Muscle layer of colon (tissue), 2 donors: ENCODE measurements at regions not wholly inside any gene's neighbourhood (a gene's known extent, or its start where the extent isn't known, plus 50 kb on each side); places are given as distances from the start of the nearest gene placed in this dataset.

Source experiments
- H3K27ac ChIP-seq: one replicate; pipeline ENCODE4 v1.7.0; 2013; ENCODE audit warnings: low read depth, mild to moderate bottlenecking, low read length, moderate library complexity
- H3K27me3 ChIP-seq, 2 donors: one replicate each; pipeline ENCODE4 v1.7.0; 2013; ENCODE audit warnings: low read length in 2 of 2, mild to moderate bottlenecking in 2 of 2; ENCODE audit not compliant: insufficient read depth in 2 of 2, control insufficient read depth in 1 of 2
- H3K36me3 ChIP-seq: one replicate; pipeline ENCODE4 v1.7.0; 2013; ENCODE audit warnings: mild to moderate bottlenecking, low read length; ENCODE audit not compliant: insufficient read depth
- H3K4me1 ChIP-seq: one replicate; pipeline ENCODE4 v1.7.0; 2013; ENCODE audit warnings: mild to moderate bottlenecking, low read length; ENCODE audit not compliant: insufficient read depth
- H3K4me3 ChIP-seq, 2 donors: one replicate each; pipeline ENCODE4 v1.7.0; 2013; ENCODE audit warnings: low read length in 2 of 2, low read depth in 1 of 2, mild to moderate bottlenecking in 1 of 2, moderate library complexity in 1 of 2
- H3K9ac ChIP-seq: one replicate; pipeline ENCODE4 v1.7.0; 2013; ENCODE audit warnings: low read length
- H3K9me3 ChIP-seq: one replicate; pipeline ENCODE4 v1.7.0; 2013; ENCODE audit warnings: mild to moderate bottlenecking, low read length
- donor health status: abdominal sarcoma.
- donor health status: Adenocarcinoma of cecum.

DNA sequence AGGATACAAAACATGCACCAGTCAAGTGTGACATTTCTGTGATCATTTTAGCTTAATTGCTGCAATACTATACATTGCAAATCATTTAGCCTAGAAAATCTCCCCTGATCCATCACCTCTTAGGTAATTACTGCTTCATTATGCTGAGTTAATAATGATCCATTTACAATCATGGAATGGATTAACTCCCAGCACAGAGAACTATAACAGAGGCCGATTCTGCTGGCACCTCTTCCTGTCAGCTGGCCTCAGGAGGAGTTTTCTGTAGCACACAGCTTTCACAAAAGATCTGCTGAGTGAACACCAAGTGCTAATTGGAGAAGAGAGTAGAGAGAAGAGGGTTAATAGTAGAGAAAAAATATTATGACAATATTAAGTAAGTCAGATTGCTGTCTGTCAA, 591.8 kb upstream of the KIRREL3 start:
- H3K27ac ChIP-seq = no peak overlapping the region
- H3K9me3 ChIP-seq = no peaks in the 10 kb centered on the region
- H3K36me3 ChIP-seq = no peaks in the 10 kb centered on the region
- H3K4me3 ChIP-seq = no peak overlapping the region
- H3K27me3 ChIP-seq = no peaks in the 10 kb centered on the region
- no peak overlapping the region for H3K9ac ChIP-seq
- no peaks in the 10 kb centered on the region for H3K4me1 ChIP-seq

GRCh38 chr11:127590314-127590713, 589.7 kb upstream of the KIRREL3 start:
- no peaks in the 10 kb centered on the region for H3K9me3 ChIP-seq
- no peaks in the 10 kb centered on the region for H3K4me1 ChIP-seq
- no peak overlapping the region for H3K27ac ChIP-seq
- no peak overlapping the region for H3K9ac ChIP-seq
- H3K4me3 ChIP-seq = no peak overlapping the region
- H3K27me3 ChIP-seq = no peaks in the 10 kb centered on the region
- H3K36me3 ChIP-seq = no peaks in the 10 kb centered on the region

GRCh38 chr11:127588431-127588830, 587.9 kb upstream of the KIRREL3 start:
- Histone ChIP-seq H3K27ac (no peak overlapping the region), H3K36me3 (no peaks in the 10 kb centered on the region), H3K27me3 (no peaks in the 10 kb centered on the region), H3K9me3 (no peaks in the 10 kb centered on the region), H3K4me3 (no peak overlapping the region), H3K9ac (no peak overlapping the region), H3K4me1 (no peaks in the 10 kb centered on the region)

DNA sequence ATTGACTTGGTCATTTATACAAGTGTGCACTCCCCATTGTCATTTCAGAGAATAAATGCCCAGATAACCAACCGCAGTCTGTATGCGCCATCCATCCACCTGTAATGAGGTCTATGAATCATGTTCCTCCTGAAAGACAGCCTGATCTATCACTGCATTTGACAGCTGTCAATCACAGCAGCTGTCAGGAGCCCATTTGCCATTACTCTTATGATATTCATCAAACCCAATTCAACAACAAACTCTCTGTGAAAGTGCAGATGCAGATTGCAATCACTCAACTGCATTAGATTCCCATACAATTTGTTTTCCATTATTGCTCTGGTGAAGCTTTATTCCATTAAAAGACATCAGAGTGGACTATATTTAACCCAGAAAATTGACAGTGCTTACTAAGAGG, 586.9 kb upstream of the KIRREL3 start:
- Histone ChIP-seq H3K9ac (no peak overlapping the region), H3K4me3 (no peak overlapping the region), H3K9me3 (no peaks in the 10 kb centered on the region), H3K4me1 (no peaks in the 10 kb centered on the region), H3K27me3 (no peaks in the 10 kb centered on the region), H3K36me3 (no peaks in the 10 kb centered on the region), H3K27ac (no peak overlapping the region)

DNA sequence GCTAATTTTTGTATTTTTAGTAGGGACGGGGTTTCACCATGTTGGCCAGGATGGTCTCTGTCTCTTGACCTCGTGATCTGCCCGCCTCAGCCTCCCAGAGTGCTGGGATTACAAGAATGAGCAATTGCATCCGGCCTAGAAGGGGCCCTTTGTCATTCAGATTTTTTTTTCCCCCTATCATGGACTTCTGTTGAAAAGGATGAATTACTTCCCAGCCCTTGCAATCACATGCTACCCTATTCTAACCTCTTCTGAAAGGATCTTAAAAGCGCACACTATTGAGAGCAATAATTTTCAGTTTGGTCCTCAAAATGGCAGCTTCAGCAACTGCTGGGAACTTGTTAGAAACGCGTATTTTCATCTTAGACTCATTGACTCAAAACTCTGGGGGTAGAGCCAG, 575.6 kb upstream of the KIRREL3 start:
- Histone ChIP-seq H3K9me3 (no peaks in the 10 kb centered on the region), H3K9ac (no peak overlapping the region), H3K4me1 (no peaks in the 10 kb centered on the region), H3K4me3 (no peak overlapping the region), H3K27me3 (no peaks in the 10 kb centered on the region), H3K36me3 (no peaks in the 10 kb centered on the region), H3K27ac (no peak overlapping the region)

- Histone ChIP-seq H3K4me3 (no peak overlapping the region), H3K36me3 (no peaks in the 10 kb centered on the region), H3K9ac (no peak overlapping the region), H3K4me1 (no peaks in the 10 kb centered on the region), H3K27ac (no peak overlapping the region), H3K9me3 (no peaks in the 10 kb centered on the region), H3K27me3 (no peaks in the 10 kb centered on the region)
These were observed 573.9 kb upstream of the KIRREL3 start for GRCh38 chr11:127574478-127574877.

- no peaks in the 10 kb centered on the region for H3K27me3 ChIP-seq
- H3K9me3 ChIP-seq = no peaks in the 10 kb centered on the region
- no peaks in the 10 kb centered on the region for H3K36me3 ChIP-seq
- H3K9ac ChIP-seq = no peak overlapping the region
- H3K27ac ChIP-seq = no peak overlapping the region
- no peaks in the 10 kb centered on the region for H3K4me1 ChIP-seq
- no peak overlapping the region for H3K4me3 ChIP-seq
These were observed 568.3 kb upstream of the KIRREL3 start for GRCh38 chr11:127568891-127569290.

- Histone ChIP-seq H3K27ac (no peak overlapping the region), H3K4me1 (no peaks in the 10 kb centered on the region), H3K36me3 (no peaks in the 10 kb centered on the region), H3K4me3 (no peak overlapping the region), H3K9ac (no peak overlapping the region), H3K9me3 (no peaks in the 10 kb centered on the region), H3K27me3 (no peaks in the 10 kb centered on the region)
These were observed 566.8 kb upstream of the KIRREL3 start for GRCh38 chr11:127567237-127567932.

- Histone ChIP-seq H3K4me3 (no peak overlapping the region), H3K27ac (no peak overlapping the region), H3K9ac (no peak overlapping the region), H3K9me3 (no peaks in the 10 kb centered on the region), H3K4me1 (no peaks in the 10 kb centered on the region), H3K27me3 (no peaks in the 10 kb centered on the region), H3K36me3 (no peaks in the 10 kb centered on the region)
These were observed 564.2 kb upstream of the KIRREL3 start for GRCh38 chr11:127564810-127565209.

DNA sequence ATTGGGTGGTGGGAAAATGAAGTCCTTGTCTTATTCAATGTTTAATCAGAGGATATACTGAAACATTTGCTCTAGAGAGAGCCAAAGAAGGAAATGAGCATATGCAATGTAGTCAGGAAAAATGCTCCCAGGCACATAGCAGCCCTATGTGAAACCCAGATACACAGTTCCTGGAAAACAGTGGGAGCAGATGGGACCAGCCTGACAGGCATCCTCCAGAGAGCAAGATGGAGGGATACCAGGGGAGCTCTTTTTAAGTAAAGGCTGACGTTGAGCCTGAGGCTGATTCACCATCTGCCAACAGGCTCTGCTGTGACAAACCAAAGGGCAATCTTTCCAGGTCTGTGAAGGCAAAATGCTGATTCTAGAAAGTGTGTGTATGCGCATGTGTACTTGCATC, 559.4 kb upstream of the KIRREL3 start:
- Histone ChIP-seq H3K9ac (no peak overlapping the region), H3K4me1 (no peaks in the 10 kb centered on the region), H3K27me3 (no peaks in the 10 kb centered on the region), H3K4me3 (no peak overlapping the region), H3K27ac (no peak overlapping the region), H3K36me3 (no peaks in the 10 kb centered on the region), H3K9me3 (no peaks in the 10 kb centered on the region)

DNA sequence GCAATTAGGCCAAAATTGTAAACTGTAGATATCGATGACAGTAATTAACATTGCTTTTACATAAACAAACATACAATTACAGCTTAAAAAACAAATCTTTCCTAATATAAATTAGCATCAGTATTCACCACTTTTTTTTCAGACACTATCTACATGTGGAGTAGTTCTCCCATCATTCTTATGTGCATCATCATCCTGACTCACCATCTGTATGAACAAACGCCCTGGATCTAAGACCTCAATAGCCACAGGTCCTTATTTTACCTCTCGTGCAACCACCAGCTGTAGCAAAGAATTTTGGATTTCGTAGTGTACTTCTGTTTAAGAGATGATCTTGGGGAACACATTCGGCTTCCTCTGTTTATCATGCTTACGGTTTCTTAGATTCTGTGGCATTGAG, 551.9 kb upstream of the KIRREL3 start:
- no peak overlapping the region for H3K4me3 ChIP-seq
- no peaks in the 10 kb centered on the region for H3K36me3 ChIP-seq
- no peaks in the 10 kb centered on the region for H3K9me3 ChIP-seq
- no peak overlapping the region for H3K9ac ChIP-seq
- H3K4me1 ChIP-seq = no peaks in the 10 kb centered on the region
- no peak overlapping the region for H3K27ac ChIP-seq
- H3K27me3 ChIP-seq = no peaks in the 10 kb centered on the region

DNA sequence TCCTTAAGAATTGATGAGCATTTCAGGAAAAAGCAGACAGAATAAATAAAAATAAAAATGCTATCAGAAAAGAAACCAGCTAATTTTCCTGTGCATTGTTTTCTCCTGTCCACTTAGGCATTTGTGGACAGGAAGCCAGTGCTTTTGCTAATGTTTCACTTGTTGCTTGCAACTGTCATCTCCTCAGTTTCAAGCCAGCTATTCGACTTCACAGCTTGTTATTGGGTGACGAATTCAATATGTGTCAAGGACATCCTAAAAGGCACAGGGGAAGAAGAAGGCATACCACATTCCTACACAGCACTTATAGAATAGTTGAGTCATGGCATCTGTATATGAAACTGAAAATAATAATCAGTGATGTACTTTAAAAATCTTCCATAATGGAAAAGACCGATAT, 530.6 kb upstream of the KIRREL3 start:
- no peaks in the 10 kb centered on the region for H3K9me3 ChIP-seq
- no peak overlapping the region for H3K9ac ChIP-seq
- no peak overlapping the region for H3K4me3 ChIP-seq
- no peaks in the 10 kb centered on the region for H3K36me3 ChIP-seq
- H3K4me1 ChIP-seq = no peaks in the 10 kb centered on the region
- H3K27ac ChIP-seq = no peak overlapping the region
- H3K27me3 ChIP-seq = no peaks in the 10 kb centered on the region
